ENCODE measurements at regions not wholly inside any gene's neighbourhood (a gene's known extent, or its start where the extent isn't known, plus 50 kb on each side); places are given as distances from the start of the nearest gene placed in this dataset.

GRCh38 chr13:50224534-50224933, 209.3 kb downstream of the KCNRG start:
- no peaks in the 10 kb centered on the region for H3K9me3 ChIP-seq
- 75 to 79% methylated on average over 4 of the region's 4 CpGs for WGBS, 2 donors
- H3K36me3 ChIP-seq (replicated peaks in 1 of 2; ENCODE audit: insufficient read depth in 1 of 2, low read depth in 2 of 2) = no peaks in the 10 kb centered on the region
- DNase-seq (no peak), ATAC-seq (no peak)
- intact Hi-C loops (cut with DNase I) = no loop called here
- peaks cover 9% of the 10 kb centered on the region for H3K4me1 ChIP-seq
- TF ChIP-seq POLR2A (IDR thresholded peaks at IDR 0.05) (no peak), CTCF (IDR thresholded peaks at IDR 0.05) (no peak)
- H3K27ac ChIP-seq = no peak overlapping the region
- no peaks in the 10 kb centered on the region for H3K27me3 ChIP-seq
- no peak overlapping the region for H3K4me3 ChIP-seq

GRCh38 chr13:50225193-50226155, 210.2 kb downstream of the KCNRG start:
- peaks cover 9% of the 10 kb centered on the region for H3K4me1 ChIP-seq
- DNase-seq (no peak), ATAC-seq (no peak)
- H3K27me3 ChIP-seq = no peaks in the 10 kb centered on the region
- no peaks in the 10 kb centered on the region for H3K36me3 ChIP-seq (replicated peaks in 1 of 2; ENCODE audit: insufficient read depth in 1 of 2, low read depth in 2 of 2)
- TF ChIP-seq CTCF (IDR thresholded peaks at IDR 0.05) (no peak), POLR2A (IDR thresholded peaks at IDR 0.05) (no peak)
- WGBS, 2 donors = 77 to 85% methylated on average over 3 of the region's 3 CpGs
- intact Hi-C loops (cut with DNase I) = no loop called here
- no peak overlapping the region for H3K4me3 ChIP-seq
- no peaks in the 10 kb centered on the region for H3K9me3 ChIP-seq
- H3K27ac ChIP-seq = no peak overlapping the region

- Histone ChIP-seq H3K4me1 (peaks cover 9% of the 10 kb centered on the region), H3K36me3 (replicated peaks in 1 of 2; ENCODE audit: insufficient read depth in 1 of 2, low read depth in 2 of 2) (no peaks in the 10 kb centered on the region), H3K9me3 (no peaks in the 10 kb centered on the region), H3K27ac (no peak overlapping the region), H3K27me3 (no peaks in the 10 kb centered on the region), H3K4me3 (no peak overlapping the region)
- TF ChIP-seq CTCF (IDR thresholded peaks at IDR 0.05) = no peak
- no peak for TF ChIP-seq POLR2A (IDR thresholded peaks at IDR 0.05)
- ATAC-seq = no peak
- intact Hi-C loops (cut with DNase I) = no loop called here
- no peak for DNase-seq
These were observed 211.4 kb downstream of the KCNRG start for GRCh38 chr13:50226515-50227155.

- Histone ChIP-seq H3K27me3 (no peaks in the 10 kb centered on the region), H3K36me3 (replicated peaks in 1 of 2; ENCODE audit: insufficient read depth in 1 of 2, low read depth in 2 of 2) (no peaks in the 10 kb centered on the region), H3K27ac (no peak overlapping the region), H3K9me3 (no peaks in the 10 kb centered on the region), H3K4me1 (peaks cover 9% of the 10 kb centered on the region), H3K4me3 (no peak overlapping the region)
- no peak for TF ChIP-seq CTCF (IDR thresholded peaks at IDR 0.05)
- no peak for TF ChIP-seq POLR2A (IDR thresholded peaks at IDR 0.05)
- intact Hi-C loops (cut with DNase I) = no loop called here
- DNase-seq = no peak
- 72 to 89% methylated on average over 5 of the region's 5 CpGs for WGBS, 2 donors
- ATAC-seq = no peak
These were observed 212.1 kb downstream of the KCNRG start for GRCh38 chr13:50227361-50227760.

Measured in body of pancreas (tissue), 4 donors.